Gastrocnemius medialis (tissue), 4 donors: ENCODE measurements at regions not wholly inside any gene's neighbourhood (a gene's known extent, or its start where the extent isn't known, plus 50 kb on each side); places are given as distances from the start of the nearest gene placed in this dataset.

ENCODE experiments used
- POLR2A ChIP-seq, 2 donors: fragments of 450-650 bp; IDR thresholded peaks; one replicate each; pipeline ENCODE4 v1.6.1; 2017; ENCODE audit warnings: antibody characterized with exemption in 2 of 2, mild to moderate bottlenecking in 2 of 2, moderate library complexity in 2 of 2
- TF ChIP-seq, protein P1 (sequence below), 5 experiments: fragments of 450-650 bp in 3 of 5; fragments of 200-600 bp in 2 of 5; sonication (generic) in 2 of 5; IDR thresholded peaks in 4 of 5; conservative IDR thresholded peaks in 1 of 5; 1 replicate in 4 of 5; 2 replicates in 1 of 5; pipeline ENCODE4 v1.5.1; 2016 to 2019; ENCODE audit warnings: antibody characterized with exemption in 5 of 5, mild to moderate bottlenecking in 3 of 5, moderate library complexity in 3 of 5

- no peak for TF ChIP-seq POLR2A (IDR thresholded peaks at IDR 0.05)
- TF ChIP-seq, protein P1, sequence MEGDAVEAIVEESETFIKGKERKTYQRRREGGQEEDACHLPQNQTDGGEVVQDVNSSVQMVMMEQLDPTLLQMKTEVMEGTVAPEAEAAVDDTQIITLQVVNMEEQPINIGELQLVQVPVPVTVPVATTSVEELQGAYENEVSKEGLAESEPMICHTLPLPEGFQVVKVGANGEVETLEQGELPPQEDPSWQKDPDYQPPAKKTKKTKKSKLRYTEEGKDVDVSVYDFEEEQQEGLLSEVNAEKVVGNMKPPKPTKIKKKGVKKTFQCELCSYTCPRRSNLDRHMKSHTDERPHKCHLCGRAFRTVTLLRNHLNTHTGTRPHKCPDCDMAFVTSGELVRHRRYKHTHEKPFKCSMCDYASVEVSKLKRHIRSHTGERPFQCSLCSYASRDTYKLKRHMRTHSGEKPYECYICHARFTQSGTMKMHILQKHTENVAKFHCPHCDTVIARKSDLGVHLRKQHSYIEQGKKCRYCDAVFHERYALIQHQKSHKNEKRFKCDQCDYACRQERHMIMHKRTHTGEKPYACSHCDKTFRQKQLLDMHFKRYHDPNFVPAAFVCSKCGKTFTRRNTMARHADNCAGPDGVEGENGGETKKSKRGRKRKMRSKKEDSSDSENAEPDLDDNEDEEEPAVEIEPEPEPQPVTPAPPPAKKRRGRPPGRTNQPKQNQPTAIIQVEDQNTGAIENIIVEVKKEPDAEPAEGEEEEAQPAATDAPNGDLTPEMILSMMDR (IDR thresholded peaks at IDR 0.05 in 4 of 5, conservative IDR thresholded peaks at IDR 0.05 in 1 of 5) = no peak
Observed at GRCh38 chr9:85430659-85431338, 311.0 kb downstream of the AGTPBP1 start.
